ENCODE measurements at regions not wholly inside any gene's neighbourhood (a gene's known extent, or its start where the extent isn't known, plus 50 kb on each side); places are given as distances from the start of the nearest gene placed in this dataset.

DNA sequence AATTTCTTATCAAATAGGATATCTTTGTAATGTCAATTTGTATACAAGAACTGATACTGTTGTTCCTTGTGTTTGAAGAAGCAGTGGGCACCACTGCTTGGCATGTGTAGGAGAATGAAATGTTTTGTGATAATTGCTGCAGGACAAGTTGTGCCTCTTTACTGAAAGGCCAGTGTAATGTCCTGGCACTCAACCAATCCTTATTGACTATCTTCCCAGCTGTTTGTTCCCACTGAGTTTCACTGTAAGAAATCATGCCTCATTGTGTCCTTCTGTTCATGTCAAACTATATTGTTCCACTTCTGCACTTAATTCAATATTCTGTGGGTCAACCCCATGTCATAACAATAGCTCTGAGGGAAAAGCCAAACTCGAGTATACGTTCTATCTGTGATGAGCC, 136.1 kb upstream of the FAM83B start:
- Histone ChIP-seq H3F3A (ENCODE audit: insufficient read depth, low read length) (no peaks in the 10 kb centered on the region), H4K20me1 (ENCODE audit: insufficient read depth, low read length) (no peaks in the 10 kb centered on the region), H3K4me1 (ENCODE audit: insufficient read depth, low read length, severe bottlenecking) (no peaks in the 10 kb centered on the region), H3K36me3 (ENCODE audit: insufficient read depth, low read length) (no peaks in the 10 kb centered on the region), H3K27me3 (ENCODE audit: insufficient read depth, low read length) (no peaks in the 10 kb centered on the region), H3K79me2 (ENCODE audit: insufficient read depth, low read length) (no peaks in the 10 kb centered on the region), H3K9ac (ENCODE audit: low read length) (no peak overlapping the region), H3K27ac (ENCODE audit: low read depth, low read length, poor library complexity, severe bottlenecking) (no peak overlapping the region), H3K9me3 (ENCODE audit: low read length) (no peaks in the 10 kb centered on the region), H3K4me3 (ENCODE audit: low read depth, low read length, poor library complexity, severe bottlenecking) (no peak overlapping the region), H2AFZ (ENCODE audit: low read length) (no peak overlapping the region), H3K9me2 (ENCODE audit: low read depth, low read length) (no peaks in the 10 kb centered on the region), H3K4me2 (ENCODE audit: low read length) (no peak overlapping the region)
- TF ChIP-seq, protein P1, sequence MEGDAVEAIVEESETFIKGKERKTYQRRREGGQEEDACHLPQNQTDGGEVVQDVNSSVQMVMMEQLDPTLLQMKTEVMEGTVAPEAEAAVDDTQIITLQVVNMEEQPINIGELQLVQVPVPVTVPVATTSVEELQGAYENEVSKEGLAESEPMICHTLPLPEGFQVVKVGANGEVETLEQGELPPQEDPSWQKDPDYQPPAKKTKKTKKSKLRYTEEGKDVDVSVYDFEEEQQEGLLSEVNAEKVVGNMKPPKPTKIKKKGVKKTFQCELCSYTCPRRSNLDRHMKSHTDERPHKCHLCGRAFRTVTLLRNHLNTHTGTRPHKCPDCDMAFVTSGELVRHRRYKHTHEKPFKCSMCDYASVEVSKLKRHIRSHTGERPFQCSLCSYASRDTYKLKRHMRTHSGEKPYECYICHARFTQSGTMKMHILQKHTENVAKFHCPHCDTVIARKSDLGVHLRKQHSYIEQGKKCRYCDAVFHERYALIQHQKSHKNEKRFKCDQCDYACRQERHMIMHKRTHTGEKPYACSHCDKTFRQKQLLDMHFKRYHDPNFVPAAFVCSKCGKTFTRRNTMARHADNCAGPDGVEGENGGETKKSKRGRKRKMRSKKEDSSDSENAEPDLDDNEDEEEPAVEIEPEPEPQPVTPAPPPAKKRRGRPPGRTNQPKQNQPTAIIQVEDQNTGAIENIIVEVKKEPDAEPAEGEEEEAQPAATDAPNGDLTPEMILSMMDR (IDR thresholded peaks at IDR 0.05; ENCODE audit: low read length): no peak
- TF ChIP-seq EZH2 (IDR thresholded peaks at IDR 0.05; ENCODE audit: borderline replicate concordance, low read length): no peak

DNA sequence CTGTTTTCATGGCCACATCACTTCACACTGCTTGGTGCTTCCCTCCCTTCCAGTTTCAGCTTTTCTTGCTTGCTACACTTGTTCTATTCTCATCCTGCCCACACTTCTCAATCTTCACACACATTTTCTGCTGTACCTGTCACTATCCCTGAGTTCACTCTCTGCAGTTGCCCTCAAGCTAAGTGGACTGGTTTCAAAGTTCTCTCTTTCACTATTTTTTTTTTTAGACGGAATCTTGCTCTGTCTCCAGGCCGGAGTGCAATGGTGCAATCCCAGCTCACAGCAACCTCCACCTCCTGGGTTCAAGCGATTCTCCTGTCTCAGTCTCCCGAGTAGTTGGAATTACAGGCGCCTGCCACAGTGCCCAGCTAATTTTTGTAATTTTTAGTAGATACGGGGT, 130.6 kb upstream of the FAM83B start:
- Histone ChIP-seq H3F3A (ENCODE audit: insufficient read depth, low read length) (no peaks in the 10 kb centered on the region), H3K79me2 (ENCODE audit: insufficient read depth, low read length) (no peaks in the 10 kb centered on the region), H3K27ac (ENCODE audit: low read depth, low read length, poor library complexity, severe bottlenecking) (no peak overlapping the region), H3K4me1 (ENCODE audit: insufficient read depth, low read length, severe bottlenecking) (no peaks in the 10 kb centered on the region), H3K4me3 (ENCODE audit: low read depth, low read length, poor library complexity, severe bottlenecking) (no peak overlapping the region), H3K36me3 (ENCODE audit: insufficient read depth, low read length) (no peaks in the 10 kb centered on the region), H3K4me2 (ENCODE audit: low read length) (no peak overlapping the region), H4K20me1 (ENCODE audit: insufficient read depth, low read length) (no peaks in the 10 kb centered on the region), H3K9ac (ENCODE audit: low read length) (no peak overlapping the region), H2AFZ (ENCODE audit: low read length) (no peak overlapping the region), H3K9me3 (ENCODE audit: low read length) (no peaks in the 10 kb centered on the region), H3K9me2 (ENCODE audit: low read depth, low read length) (no peaks in the 10 kb centered on the region), H3K27me3 (ENCODE audit: insufficient read depth, low read length) (no peaks in the 10 kb centered on the region)
- TF ChIP-seq EZH2 (IDR thresholded peaks at IDR 0.05; ENCODE audit: borderline replicate concordance, low read length): no peak
- TF ChIP-seq, protein P1 (IDR thresholded peaks at IDR 0.05; ENCODE audit: low read length): no peak

DNA sequence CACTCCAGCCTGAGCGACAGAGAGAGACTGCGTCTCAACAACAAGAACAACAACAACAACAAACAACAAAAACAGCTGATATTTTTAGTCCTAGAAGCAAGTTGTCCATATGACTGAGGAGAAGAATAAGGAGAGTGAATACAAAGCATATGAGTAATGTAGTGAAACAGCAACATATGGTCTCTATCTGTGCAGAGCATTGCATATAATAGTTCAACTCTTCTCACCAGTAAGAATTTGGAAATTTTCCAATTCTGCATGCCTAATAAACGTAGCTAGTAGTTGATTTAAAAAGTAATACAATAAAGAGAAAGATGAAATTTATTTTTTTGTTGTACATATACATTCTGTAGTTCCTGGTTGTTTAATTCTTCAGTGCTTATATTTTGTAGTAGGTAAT, 129.7 kb upstream of the FAM83B start:
- Histone ChIP-seq H3K36me3 (ENCODE audit: insufficient read depth, low read length) (no peaks in the 10 kb centered on the region), H3K27ac (ENCODE audit: low read depth, low read length, poor library complexity, severe bottlenecking) (no peak overlapping the region), H3K27me3 (ENCODE audit: insufficient read depth, low read length) (no peaks in the 10 kb centered on the region), H3K4me2 (ENCODE audit: low read length) (no peak overlapping the region), H3K9ac (ENCODE audit: low read length) (no peak overlapping the region), H3K4me3 (ENCODE audit: low read depth, low read length, poor library complexity, severe bottlenecking) (no peak overlapping the region), H3K79me2 (ENCODE audit: insufficient read depth, low read length) (no peaks in the 10 kb centered on the region), H2AFZ (ENCODE audit: low read length) (no peak overlapping the region), H3K4me1 (ENCODE audit: insufficient read depth, low read length, severe bottlenecking) (no peaks in the 10 kb centered on the region), H3K9me3 (ENCODE audit: low read length) (no peaks in the 10 kb centered on the region), H4K20me1 (ENCODE audit: insufficient read depth, low read length) (no peaks in the 10 kb centered on the region), H3F3A (ENCODE audit: insufficient read depth, low read length) (no peaks in the 10 kb centered on the region), H3K9me2 (ENCODE audit: low read depth, low read length) (no peaks in the 10 kb centered on the region)
- TF ChIP-seq EZH2 (IDR thresholded peaks at IDR 0.05; ENCODE audit: borderline replicate concordance, low read length): no peak
- TF ChIP-seq, protein P1 (IDR thresholded peaks at IDR 0.05; ENCODE audit: low read length): no peak

All from OCI-LY1 (cell line).